Kidney epithelial cell (primary cell): ENCODE measurements at regions not wholly inside any gene's neighbourhood (a gene's known extent, or its start where the extent isn't known, plus 50 kb on each side); places are given as distances from the start of the nearest gene placed in this dataset.

Experiments
- DNase-seq: peaks from one replicate; pipeline ENCODE4 v3.0.0-alpha.2; 2010; ENCODE audit warnings: low read depth
- H3K27me3 ChIP-seq: 2 replicates; pipeline ENCODE4 v1.6.0; 2011; ENCODE audit warnings: low read length; ENCODE audit not compliant: control insufficient read depth, insufficient read depth
- H3K36me3 ChIP-seq: 2 replicates; pipeline ENCODE4 v1.5.1; 2011; ENCODE audit warnings: low read length; ENCODE audit not compliant: control insufficient read depth, insufficient read depth
- H3K4me3 ChIP-seq: 2 replicates; pipeline ENCODE4 v1.5.1; 2011; ENCODE audit warnings: low read depth, mild to moderate bottlenecking, control low read depth, low read length
- CTCF ChIP-seq: IDR thresholded peaks from 2 replicates; pipeline ENCODE4 v1.5.1; 2011; ENCODE audit warnings: mild to moderate bottlenecking, moderate library complexity, low read length, control low read depth, inconsistent platforms; ENCODE audit not compliant: insufficient read depth, poor library complexity, severe bottlenecking

- DNase-seq, result no peak
- Histone ChIP-seq H3K27me3 (no peaks in the 10 kb centered on the region), H3K36me3 (no peaks in the 10 kb centered on the region), H3K4me3 (no peak overlapping the region)
- TF ChIP-seq CTCF, result no peak
Observed at GRCh38 chr12:130066742-130067141, 95.5 kb upstream of the FZD10 start.

GRCh38 chr12:130068741-130069140, 93.5 kb upstream of the FZD10 start:
- H3K4me3 ChIP-seq, result no peak overlapping the region
- H3K27me3 ChIP-seq, result no peaks in the 10 kb centered on the region
- no peaks in the 10 kb centered on the region for H3K36me3 ChIP-seq
- no peak for DNase-seq
- no peak for TF ChIP-seq CTCF

GRCh38 chr12:130070126-130070611, 92.1 kb upstream of the FZD10 start:
- TF ChIP-seq CTCF, result no peak
- Histone ChIP-seq H3K27me3 (no peaks in the 10 kb centered on the region), H3K36me3 (no peaks in the 10 kb centered on the region), H3K4me3 (peak overlapping the region; percentile 19)
- DNase-seq, result peak; percentile 48

- Histone ChIP-seq H3K4me3 (no peak overlapping the region), H3K36me3 (no peaks in the 10 kb centered on the region), H3K27me3 (no peaks in the 10 kb centered on the region)
- no peak for TF ChIP-seq CTCF
- no peak for DNase-seq
Observed at GRCh38 chr12:130073721-130074120, 88.5 kb upstream of the FZD10 start.

GRCh38 chr12:130074661-130075406, 87.4 kb upstream of the FZD10 start:
- TF ChIP-seq CTCF, result no peak
- no peaks in the 10 kb centered on the region for H3K27me3 ChIP-seq
- no peak overlapping the region for H3K4me3 ChIP-seq
- H3K36me3 ChIP-seq, result no peaks in the 10 kb centered on the region
- no peak for DNase-seq

GRCh38 chr12:130075497-130076076, 86.7 kb upstream of the FZD10 start:
- no peak for TF ChIP-seq CTCF
- Histone ChIP-seq H3K36me3 (no peaks in the 10 kb centered on the region), H3K27me3 (no peaks in the 10 kb centered on the region), H3K4me3 (no peak overlapping the region)
- no peak for DNase-seq
